HEK293 (cell line): ENCODE measurements at regions not wholly inside any gene's neighbourhood (a gene's known extent, or its start where the extent isn't known, plus 50 kb on each side); places are given as distances from the start of the nearest gene placed in this dataset.

Experiments used
- YY1 ChIP-seq: fragments of 450-650 bp; formaldehyde crosslinking; IDR thresholded peaks from 2 replicates; pipeline ENCODE4 v1.5.1; 2018; ENCODE audit warnings: missing biosample characterization, missing genetic modification characterization
- ZBTB21 ChIP-seq: fragments of 450-650 bp; formaldehyde crosslinking; IDR thresholded peaks from 2 replicates; pipeline ENCODE4 v1.5.1; 2017; ENCODE audit warnings: missing biosample characterization, missing genetic modification characterization
- ZNF274 ChIP-seq, 2 experiments: fragments of 200-500 bp in 1 of 2; fragments of 450-650 bp in 1 of 2; sonication (Bioruptor generic) in 1 of 2; formaldehyde crosslinking in 1 of 2; IDR thresholded peaks; 2 replicates each; pipeline versions ENCODE4 v1.5.1 to v1.6.1; 2014 to 2016; ENCODE audit warnings: borderline replicate concordance in 1 of 2, inconsistent platforms in 1 of 2, low read length in 1 of 2, missing biosample characterization in 1 of 2, missing genetic modification characterization in 1 of 2
- ZNF354C ChIP-seq: fragments of 450-650 bp; formaldehyde crosslinking; IDR thresholded peaks from 2 replicates; pipeline ENCODE4 v1.5.1; 2016; ENCODE audit warnings: missing biosample characterization, missing genetic modification characterization, low read depth, borderline replicate concordance
- ZNF707 ChIP-seq: fragments of 450-650 bp; formaldehyde crosslinking; IDR thresholded peaks from 2 replicates; pipeline ENCODE4 v1.5.1; 2016; ENCODE audit warnings: missing biosample characterization, missing genetic modification characterization
- TF ChIP-seq, protein P1 (sequence below): sonication (generic); formaldehyde crosslinking; IDR thresholded peaks from 2 replicates; pipeline ENCODE4 v1.8.1; 2022; ENCODE audit warnings: mild to moderate bottlenecking, moderate library complexity, missing genetic modification reagents
- TF ChIP-seq, protein P2 (sequence below): fragments of 450-650 bp; formaldehyde crosslinking; IDR thresholded peaks from 2 replicates; pipeline ENCODE4 v1.5.1; 2016; ENCODE audit warnings: missing biosample characterization, missing genetic modification characterization

DNA sequence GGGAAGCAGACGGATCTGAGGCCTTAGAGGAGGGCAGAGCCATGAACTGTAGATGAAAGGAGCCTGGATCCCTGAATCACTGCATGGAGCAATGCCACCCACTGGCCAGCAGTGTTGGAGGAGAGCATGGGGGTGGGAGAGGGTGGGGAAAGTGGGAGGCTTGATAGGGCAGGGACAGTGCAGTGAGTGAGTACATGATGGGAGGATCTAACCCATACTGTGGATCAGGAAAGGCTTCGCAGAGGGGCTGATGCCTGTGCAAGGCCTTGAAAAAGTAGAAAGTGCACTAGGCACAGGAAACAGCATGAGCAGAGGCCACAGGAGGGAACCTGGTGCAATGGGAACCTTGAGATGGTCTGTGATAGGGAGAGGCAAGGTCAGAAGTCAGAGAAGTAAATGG lies 391.9 kb downstream of the PTPRU start:
- TF ChIP-seq ZNF354C (tag by site-specific recombination) = no peak
- no peak for TF ChIP-seq ZNF274 (IDR thresholded peaks at IDR 0.05; ENCODE audit: low read length)
- no peak for TF ChIP-seq ZNF274 (tag by site-specific recombination; IDR thresholded peaks at IDR 0.05; ENCODE audit: borderline replicate concordance)
- TF ChIP-seq, protein P1, sequence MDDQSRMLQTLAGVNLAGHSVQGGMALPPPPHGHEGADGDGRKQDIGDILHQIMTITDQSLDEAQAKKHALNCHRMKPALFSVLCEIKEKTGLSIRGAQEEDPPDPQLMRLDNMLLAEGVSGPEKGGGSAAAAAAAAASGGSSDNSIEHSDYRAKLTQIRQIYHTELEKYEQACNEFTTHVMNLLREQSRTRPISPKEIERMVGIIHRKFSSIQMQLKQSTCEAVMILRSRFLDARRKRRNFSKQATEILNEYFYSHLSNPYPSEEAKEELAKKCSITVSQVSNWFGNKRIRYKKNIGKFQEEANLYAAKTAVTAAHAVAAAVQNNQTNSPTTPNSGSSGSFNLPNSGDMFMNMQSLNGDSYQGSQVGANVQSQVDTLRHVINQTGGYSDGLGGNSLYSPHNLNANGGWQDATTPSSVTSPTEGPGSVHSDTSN = no peak
- TF ChIP-seq, protein P2, sequence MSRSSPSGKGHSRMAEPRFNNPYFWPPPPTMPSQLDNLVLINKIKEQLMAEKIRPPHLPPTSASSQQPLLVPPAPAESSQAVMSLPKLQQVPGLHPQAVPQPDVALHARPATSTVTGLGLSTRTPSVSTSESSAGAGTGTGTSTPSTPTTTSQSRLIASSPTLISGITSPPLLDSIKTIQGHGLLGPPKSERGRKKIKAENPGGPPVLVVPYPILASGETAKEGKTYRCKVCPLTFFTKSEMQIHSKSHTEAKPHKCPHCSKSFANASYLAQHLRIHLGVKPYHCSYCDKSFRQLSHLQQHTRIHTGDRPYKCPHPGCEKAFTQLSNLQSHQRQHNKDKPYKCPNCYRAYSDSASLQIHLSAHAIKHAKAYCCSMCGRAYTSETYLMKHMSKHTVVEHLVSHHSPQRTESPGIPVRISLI (tag by site-specific recombination) = no peak
- TF ChIP-seq ZNF707 (tag by site-specific recombination) = no peak
- no peak for TF ChIP-seq ZBTB21 (tag by site-specific recombination)
- TF ChIP-seq YY1 = no peak
